Liver (tissue), 8 donors: ENCODE measurements at regions not wholly inside any gene's neighbourhood (a gene's known extent, or its start where the extent isn't known, plus 50 kb on each side); places are given as distances from the start of the nearest gene placed in this dataset.

Experiments used
- DNase-seq: peaks from one replicate; pipeline ENCODE4 v3.0.0-alpha.2; 2017; ENCODE audit warnings: low spot score
- H3K27ac ChIP-seq, 2 donors: one replicate each; pipeline ENCODE4 v1.7.0; 2013; ENCODE audit warnings: inconsistent platforms in 2 of 2, low read length in 2 of 2, control low read depth in 1 of 2, low read depth in 1 of 2, mild to moderate bottlenecking in 1 of 2
- H3K27me3 ChIP-seq, 4 donors: one replicate each; pipeline versions ENCODE4 v1.6.1 to v1.7.0; 2013; ENCODE audit warnings: low read length in 3 of 4, inconsistent platforms in 1 of 4, mild to moderate bottlenecking in 1 of 4, moderate library complexity in 1 of 4; ENCODE audit not compliant: control insufficient read depth in 4 of 4, insufficient read depth in 4 of 4
- H3K36me3 ChIP-seq, 4 donors: one replicate each; pipeline versions ENCODE4 v1.6.1 to v1.7.0; 2013; ENCODE audit warnings: low read length in 3 of 4, mild to moderate bottlenecking in 3 of 4, low read depth in 1 of 4, moderate library complexity in 1 of 4; ENCODE audit not compliant: control insufficient read depth in 4 of 4, insufficient read depth in 3 of 4
- H3K4me1 ChIP-seq, 4 donors: one replicate each; pipeline versions ENCODE4 v1.6.1 to v1.7.0; 2013; ENCODE audit warnings: low read length in 3 of 4, mild to moderate bottlenecking in 3 of 4, moderate library complexity in 1 of 4; ENCODE audit not compliant: control insufficient read depth in 4 of 4, insufficient read depth in 4 of 4
- H3K4me3 ChIP-seq, 3 donors: one replicate each; pipeline versions ENCODE4 v1.6.1 to v1.7.0; 2013; ENCODE audit warnings: low read length in 3 of 3, control low read depth in 1 of 3, low read depth in 1 of 3, mild to moderate bottlenecking in 1 of 3
- H3K9ac ChIP-seq, 2 donors: one replicate each; pipeline ENCODE4 v1.7.0; 2013; ENCODE audit warnings: low read length in 2 of 2, mild to moderate bottlenecking in 2 of 2, moderate library complexity in 2 of 2, control low read depth in 1 of 2, low read depth in 1 of 2
- H3K9me3 ChIP-seq, 4 donors: one replicate each; pipeline versions ENCODE4 v1.6.1 to v1.7.0; 2013; ENCODE audit warnings: low read length in 3 of 4; ENCODE audit not compliant: control insufficient read depth in 4 of 4
- ATF3 ChIP-seq: IDR thresholded peaks from 2 replicates; pipeline ENCODE4 v1.6.1; 2016; ENCODE audit warnings: antibody characterized with exemption
- EGR1 ChIP-seq, 2 donors: IDR thresholded peaks; 2 replicates each; pipeline ENCODE4 v1.6.1; 2016 to 2018; ENCODE audit warnings: antibody characterized with exemption in 2 of 2, low read depth in 2 of 2
- FOXA1 ChIP-seq: IDR thresholded peaks from 2 replicates; pipeline ENCODE4 v1.6.1; 2016; ENCODE audit warnings: antibody characterized with exemption
- GABPA ChIP-seq, 2 donors: IDR thresholded peaks in 1 of 2; conservative IDR thresholded peaks in 1 of 2; 2 replicates each; pipeline ENCODE4 v1.6.1; 2016; ENCODE audit warnings: antibody characterized with exemption in 2 of 2, mild to moderate bottlenecking in 1 of 2, moderate library complexity in 1 of 2
- HNF4G ChIP-seq: IDR thresholded peaks from 2 replicates; pipeline ENCODE4 v1.6.1; 2016; ENCODE audit warnings: antibody characterized with exemption
- JUND ChIP-seq, 2 donors: IDR thresholded peaks; 2 replicates each; pipeline ENCODE4 v1.6.1; 2016; ENCODE audit warnings: antibody characterized with exemption in 2 of 2
- MAX ChIP-seq: IDR thresholded peaks from 2 replicates; pipeline ENCODE4 v1.6.1; 2016; ENCODE audit warnings: antibody characterized with exemption
- NR2F2 ChIP-seq: IDR thresholded peaks from 2 replicates; pipeline ENCODE4 v1.6.1; 2016; ENCODE audit warnings: antibody characterized with exemption
- RAD21 ChIP-seq, 2 donors: IDR thresholded peaks; 2 replicates each; pipeline ENCODE4 v1.6.1; 2016; ENCODE audit warnings: antibody characterized with exemption in 2 of 2, mild to moderate bottlenecking in 2 of 2
- RXRA ChIP-seq, 2 donors: IDR thresholded peaks; 2 replicates each; pipeline ENCODE4 v1.6.1; 2017 to 2018; ENCODE audit warnings: antibody characterized with exemption in 2 of 2, mild to moderate bottlenecking in 1 of 2
- SP1 ChIP-seq: IDR thresholded peaks from 2 replicates; pipeline ENCODE4 v1.6.1; 2018; ENCODE audit warnings: antibody characterized with exemption, mild to moderate bottlenecking
- TAF1 ChIP-seq: conservative IDR thresholded peaks from 2 replicates; pipeline ENCODE4 v1.6.1; 2016; ENCODE audit warnings: antibody characterized with exemption, mild to moderate bottlenecking
- YY1 ChIP-seq: IDR thresholded peaks from 2 replicates; pipeline ENCODE4 v1.6.1; 2016; ENCODE audit warnings: antibody characterized with exemption, mild to moderate bottlenecking
- WGBS: extraction: QIAGEN DNeasy Blood & Tissue Kit; methylation state at CpG from one replicate; pipeline ENCODE4 v1.1.7; 2013; 5-methylcytosine and 5-hydroxymethylcytosine counted together
- TF ChIP-seq, protein P1 (sequence below): fragments of 150-350 bp; IDR thresholded peaks from 2 replicates; pipeline ENCODE4 v1.5.1; 2017; ENCODE audit warnings: improper control_type of control experiment, low read depth, low read length; ENCODE audit not compliant: missing input control
- TF ChIP-seq, protein P2 (sequence below): IDR thresholded peaks from 2 replicates; pipeline ENCODE4 v1.6.1; 2016; ENCODE audit warnings: antibody characterized with exemption
- donor health status: healthy.
- donor health status: healthy.
- donor health status: healthy.
- donor health status: healthy.
- donor health status: healthy.

- no peaks in the 10 kb centered on the region for H3K4me1 ChIP-seq
- WGBS: 88% methylated on average over 3 of the region's 3 CpGs
These were observed 657.5 kb upstream of the NRP1 start for GRCh38 chr10:33991924-33992323.

GRCh38 chr10:33986515-33986914 is 652.0 kb upstream of the NRP1 start:
- DNase-seq: no peak
- H3K4me1 ChIP-seq: peaks cover 0 to 4% (median under 1%) of the 10 kb centered on the region in 4 donors
- H3K4me3 ChIP-seq: no peak overlapping the region
- H3K27me3 ChIP-seq: no peaks in the 10 kb centered on the region
- H3K27ac ChIP-seq: no peak overlapping the region
- H3K9me3 ChIP-seq: no peaks in the 10 kb centered on the region
- H3K36me3 ChIP-seq: no peaks in the 10 kb centered on the region
- no peak for TF ChIP-seq GABPA (IDR thresholded peaks at IDR 0.05 in 1 of 2, conservative IDR thresholded peaks at IDR 0.05 in 1 of 2)
- TF ChIP-seq, protein P1, sequence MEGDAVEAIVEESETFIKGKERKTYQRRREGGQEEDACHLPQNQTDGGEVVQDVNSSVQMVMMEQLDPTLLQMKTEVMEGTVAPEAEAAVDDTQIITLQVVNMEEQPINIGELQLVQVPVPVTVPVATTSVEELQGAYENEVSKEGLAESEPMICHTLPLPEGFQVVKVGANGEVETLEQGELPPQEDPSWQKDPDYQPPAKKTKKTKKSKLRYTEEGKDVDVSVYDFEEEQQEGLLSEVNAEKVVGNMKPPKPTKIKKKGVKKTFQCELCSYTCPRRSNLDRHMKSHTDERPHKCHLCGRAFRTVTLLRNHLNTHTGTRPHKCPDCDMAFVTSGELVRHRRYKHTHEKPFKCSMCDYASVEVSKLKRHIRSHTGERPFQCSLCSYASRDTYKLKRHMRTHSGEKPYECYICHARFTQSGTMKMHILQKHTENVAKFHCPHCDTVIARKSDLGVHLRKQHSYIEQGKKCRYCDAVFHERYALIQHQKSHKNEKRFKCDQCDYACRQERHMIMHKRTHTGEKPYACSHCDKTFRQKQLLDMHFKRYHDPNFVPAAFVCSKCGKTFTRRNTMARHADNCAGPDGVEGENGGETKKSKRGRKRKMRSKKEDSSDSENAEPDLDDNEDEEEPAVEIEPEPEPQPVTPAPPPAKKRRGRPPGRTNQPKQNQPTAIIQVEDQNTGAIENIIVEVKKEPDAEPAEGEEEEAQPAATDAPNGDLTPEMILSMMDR: no peak
- TF ChIP-seq RAD21 (IDR thresholded peaks at IDR 0.05): peak; percentile 7 to 26
- no peak for TF ChIP-seq JUND (IDR thresholded peaks at IDR 0.05)
- TF ChIP-seq SP1: no peak
- TF ChIP-seq RXRA (IDR thresholded peaks at IDR 0.05): no peak
- TF ChIP-seq ATF3: peak; percentile 59
- TF ChIP-seq, protein P2, sequence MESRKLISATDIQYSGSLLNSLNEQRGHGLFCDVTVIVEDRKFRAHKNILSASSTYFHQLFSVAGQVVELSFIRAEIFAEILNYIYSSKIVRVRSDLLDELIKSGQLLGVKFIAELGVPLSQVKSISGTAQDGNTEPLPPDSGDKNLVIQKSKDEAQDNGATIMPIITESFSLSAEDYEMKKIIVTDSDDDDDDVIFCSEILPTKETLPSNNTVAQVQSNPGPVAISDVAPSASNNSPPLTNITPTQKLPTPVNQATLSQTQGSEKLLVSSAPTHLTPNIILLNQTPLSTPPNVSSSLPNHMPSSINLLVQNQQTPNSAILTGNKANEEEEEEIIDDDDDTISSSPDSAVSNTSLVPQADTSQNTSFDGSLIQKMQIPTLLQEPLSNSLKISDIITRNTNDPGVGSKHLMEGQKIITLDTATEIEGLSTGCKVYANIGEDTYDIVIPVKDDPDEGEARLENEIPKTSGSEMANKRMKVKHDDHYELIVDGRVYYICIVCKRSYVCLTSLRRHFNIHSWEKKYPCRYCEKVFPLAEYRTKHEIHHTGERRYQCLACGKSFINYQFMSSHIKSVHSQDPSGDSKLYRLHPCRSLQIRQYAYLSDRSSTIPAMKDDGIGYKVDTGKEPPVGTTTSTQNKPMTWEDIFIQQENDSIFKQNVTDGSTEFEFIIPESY: no peak
- WGBS: 51% methylated on average over 4 of the region's 4 CpGs
- H3K9ac ChIP-seq: no peak overlapping the region

More at GRCh38 chr10:33991924-33992323, 657.5 kb upstream of the NRP1 start:
- Histone ChIP-seq H3K36me3 (no peaks in the 10 kb centered on the region), H3K9ac (no peak overlapping the region), H3K27ac (no peak overlapping the region), H3K27me3 (no peaks in the 10 kb centered on the region), H3K9me3 (no peaks in the 10 kb centered on the region), H3K4me3 (no peak overlapping the region)
- TF ChIP-seq, protein P1: no peak
- no peak for TF ChIP-seq YY1
- no peak for TF ChIP-seq RXRA (IDR thresholded peaks at IDR 0.05)
- no peak for DNase-seq

DNA sequence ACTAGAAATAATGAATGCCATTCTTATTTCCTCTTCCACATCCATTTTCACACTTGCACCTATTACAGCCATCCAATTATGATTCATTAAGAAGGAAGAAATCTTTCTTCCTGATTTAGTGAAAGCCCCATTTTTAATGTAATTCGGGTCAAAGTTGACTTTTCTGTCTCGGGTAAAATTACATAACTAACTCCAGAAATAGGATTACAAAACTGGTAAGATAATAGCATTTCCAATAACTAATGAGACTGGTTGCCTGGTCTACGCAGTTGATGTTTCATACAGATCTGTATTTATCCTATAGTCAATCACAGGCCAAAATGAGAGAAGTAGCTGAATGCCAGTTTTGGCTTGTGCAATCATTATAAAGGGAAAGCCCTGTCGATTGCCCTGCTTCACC is 651.5 kb upstream of the NRP1 start:
- WGBS: 68% methylated on average over 4 of the region's 4 CpGs
- Histone ChIP-seq H3K27me3 (no peaks in the 10 kb centered on the region), H3K9me3 (no peaks in the 10 kb centered on the region), H3K27ac (no peak overlapping the region), H3K4me1 (peaks cover 0 to 4% (median under 1%) of the 10 kb centered on the region in 4 donors), H3K4me3 (no peak overlapping the region), H3K9ac (no peak overlapping the region), H3K36me3 (no peaks in the 10 kb centered on the region)
- no peak for DNase-seq
- TF ChIP-seq GABPA (IDR thresholded peaks at IDR 0.05 in 1 of 2, conservative IDR thresholded peaks at IDR 0.05 in 1 of 2) (no peak), YY1 (no peak), TAF1 (no peak), RXRA (IDR thresholded peaks at IDR 0.05) (no peak), JUND (IDR thresholded peaks at IDR 0.05) (no peak), RAD21 (IDR thresholded peaks at IDR 0.05) (no peak), FOXA1 (no peak), MAX (no peak), HNF4G (no peak), SP1 (no peak), NR2F2 (no peak), EGR1 (IDR thresholded peaks at IDR 0.05; ENCODE audit: low read depth in 2 of 2) (no peak), ATF3 (no peak)
- TF ChIP-seq, protein P1: no peak
- TF ChIP-seq, protein P2: no peak
